ENCODE measurements at regions not wholly inside any gene's neighbourhood (a gene's known extent, or its start where the extent isn't known, plus 50 kb on each side); places are given as distances from the start of the nearest gene placed in this dataset.

- Histone ChIP-seq H3K14ac (ENCODE audit: insufficient read length) (no peak overlapping the region), H3K36me3 (ENCODE audit: control insufficient read depth in 2 of 4, insufficient read depth in 4 of 4, low read length in 3 of 4) (no peaks in the 10 kb centered on the region), H3K9me3 (ENCODE audit: insufficient read depth in 2 of 2, low read depth in 1 of 2, low read length in 1 of 2) (peaks cover 0 to 3% of the 10 kb centered on the region in 2 experiments; a peak in 2 of 4 replicates), H4K5ac (ENCODE audit: insufficient read length, low read depth, low read length) (no peak overlapping the region), H4K8ac (ENCODE audit: extremely low read depth, insufficient read depth, low read length) (no peak overlapping the region; the same call in 1 of the 2 replicates), H3K4ac (replicated peaks; ENCODE audit: insufficient read length, low read depth, low read length) (no peak overlapping the region), H2BK12ac (ENCODE audit: low read depth, low read length) (no peak overlapping the region), H4K91ac (replicated peaks; ENCODE audit: insufficient read length, low read length) (no peak overlapping the region), H2BK20ac (ENCODE audit: low read length) (no peak overlapping the region), H3K23me2 (ENCODE audit: low read depth, low read length) (no peaks in the 10 kb centered on the region), H2BK15ac (ENCODE audit: low read length) (no peak overlapping the region), H3K18ac (ENCODE audit: extremely low read depth, low read length) (no peak overlapping the region), H3K4me3 (ENCODE audit: extremely low read depth in 1 of 4, insufficient read depth in 2 of 4, low read depth in 3 of 4, low read length in 4 of 4) (no peak overlapping the region), H3K9ac (replicated peaks in 1 of 4; ENCODE audit: extremely low read depth in 1 of 4, low read depth in 3 of 4, low read length in 3 of 4) (no peak overlapping the region), H4K20me1 (replicated peaks in 1 of 2; ENCODE audit: control insufficient read depth in 1 of 2, insufficient read depth in 2 of 2, low read length in 2 of 2) (no peaks in the 10 kb centered on the region), H3K23ac (ENCODE audit: insufficient read length) (no peak overlapping the region), H3K79me1 (ENCODE audit: low read depth, low read length) (no peaks in the 10 kb centered on the region; the same call in 1 of the 2 replicates), H2BK120ac (replicated peaks; ENCODE audit: low read depth, low read length) (no peak overlapping the region), H3K27ac (ENCODE audit: low read depth, low read length) (no peak overlapping the region), H3K27me3 (replicated peaks in 1 of 4; ENCODE audit: control insufficient read depth in 3 of 4, extremely low read depth in 1 of 4, insufficient read depth in 3 of 4, low read length in 3 of 4) (no peaks in the 10 kb centered on the region), H2AFZ (ENCODE audit: low read length) (no peak overlapping the region), H3K79me2 (ENCODE audit: control insufficient read depth in 1 of 2, insufficient read depth in 2 of 2, low read length in 2 of 2) (no peaks in the 10 kb centered on the region), H3K4me2 (ENCODE audit: insufficient read depth in 1 of 2, low read depth in 2 of 2, low read length in 2 of 2) (no peak overlapping the region), H3K4me1 (replicated peaks in 1 of 4; ENCODE audit: control insufficient read depth in 3 of 4, insufficient read depth in 4 of 4, low read length in 3 of 4) (no peaks in the 10 kb centered on the region), H2AK5ac (ENCODE audit: low read depth, low read length) (no peak overlapping the region), H2BK5ac (ENCODE audit: low read depth, low read length) (no peak overlapping the region), H3K56ac (replicated peaks; ENCODE audit: insufficient read length, low read depth, low read length) (no peak overlapping the region)
- 100% methylated on average over 1 of the region's 1 CpG; no CpG with 5 or more reads in 1 of the 2 experiments for WGBS, 2 experiments (ENCODE audit: extremely low coverage in 1 of 2, insufficient coverage in 1 of 2, insufficient read length in 1 of 2, insufficient replicate concordance in 2 of 2, low coverage in 1 of 2, low lambda C conversion rate in 2 of 2, missing lambda C conversion rate in 1 of 2)
- DNase-seq (ENCODE audit: low read depth in 1 of 2, low spot score in 2 of 2) (no peak), FAIRE-seq (no peak)
- POLR2A ChIA-PET (ENCODE audit: partially characterized antibody), result no interaction called here
- CTCF ChIA-PET (ENCODE audit: partially characterized antibody), result no interaction called here
- TF ChIP-seq TEAD4 (IDR thresholded peaks at IDR 0.05; ENCODE audit: low read depth, low read length), result no peak
- TF ChIP-seq CREB1 (IDR thresholded peaks at IDR 0.05), result no peak
- no peak for TF ChIP-seq SIRT6 (IDR thresholded peaks at IDR 0.05; ENCODE audit: low read length)
- no peak for TF ChIP-seq CBX5 (IDR thresholded peaks at IDR 0.05; ENCODE audit: low read depth, low read length)
- TF ChIP-seq EP300 (IDR thresholded peaks at IDR 0.05; ENCODE audit: borderline replicate concordance in 1 of 2, low read depth in 2 of 2, low read length in 2 of 2), result no peak
- TF ChIP-seq SP2 (IDR thresholded peaks at IDR 0.05; ENCODE audit: low read length), result no peak
- no peak for TF ChIP-seq EGR1 (IDR thresholded peaks at IDR 0.05; ENCODE audit: borderline replicate concordance, low read depth, low read length)
- no peak for TF ChIP-seq USF2 (IDR thresholded peaks at IDR 0.05; ENCODE audit: low read length)
- no peak for TF ChIP-seq TCF12 (IDR thresholded peaks at IDR 0.05; ENCODE audit: low read depth, low read length)
- TF ChIP-seq BCL11A (IDR thresholded peaks at IDR 0.05; ENCODE audit: low read depth in 2 of 2, low read length in 2 of 2), result no peak
Observed at GRCh38 chr4:33189169-33189568, 2469.0 kb downstream of the PCDH7 start.
